Astrocyte of the hippocampus (primary cell): ENCODE measurements at regions not wholly inside any gene's neighbourhood (a gene's known extent, or its start where the extent isn't known, plus 50 kb on each side); places are given as distances from the start of the nearest gene placed in this dataset.
"Not testable (repeated sequence)": the region's sequence is repeated elsewhere in the genome, so short reads cannot be mapped to it uniquely, and the experiment has no call there.

Experiments used
- DNase-seq: peaks from one replicate; pipeline ENCODE4 v3.0.0; 2011; ENCODE audit warnings: low read depth, low spot score

- DNase-seq: no peak
Measured at GRCh38 chr5:157990583-157991181, 131.7 kb upstream of the CLINT1 start.

DNA sequence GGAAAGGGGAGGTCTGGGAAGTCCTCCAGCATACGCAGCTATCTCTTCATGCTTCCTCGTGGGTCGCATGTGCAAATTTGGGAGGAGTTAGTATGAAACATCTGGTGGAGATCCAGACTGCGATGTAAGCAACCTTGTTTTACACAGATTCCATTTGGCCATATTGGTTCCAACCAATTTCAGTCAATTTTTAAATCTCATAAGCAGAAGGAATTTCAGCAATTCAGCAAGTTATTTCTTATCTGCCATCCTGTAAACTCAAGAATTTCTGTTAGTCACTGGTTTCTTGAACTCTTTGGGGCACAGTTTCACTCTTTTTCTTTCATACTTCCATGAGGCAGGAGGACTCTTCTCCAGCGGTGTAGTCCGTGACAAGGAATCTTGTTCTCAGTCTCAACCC lies 130.4 kb upstream of the CLINT1 start:
- DNase-seq: peak; percentile 28

- DNase-seq: no peak
Measured at GRCh38 chr5:157987259-157987658, 128.3 kb upstream of the CLINT1 start.

GRCh38 chr5:157986431-157986990 lies 127.6 kb upstream of the CLINT1 start:
- no peak for DNase-seq

DNA sequence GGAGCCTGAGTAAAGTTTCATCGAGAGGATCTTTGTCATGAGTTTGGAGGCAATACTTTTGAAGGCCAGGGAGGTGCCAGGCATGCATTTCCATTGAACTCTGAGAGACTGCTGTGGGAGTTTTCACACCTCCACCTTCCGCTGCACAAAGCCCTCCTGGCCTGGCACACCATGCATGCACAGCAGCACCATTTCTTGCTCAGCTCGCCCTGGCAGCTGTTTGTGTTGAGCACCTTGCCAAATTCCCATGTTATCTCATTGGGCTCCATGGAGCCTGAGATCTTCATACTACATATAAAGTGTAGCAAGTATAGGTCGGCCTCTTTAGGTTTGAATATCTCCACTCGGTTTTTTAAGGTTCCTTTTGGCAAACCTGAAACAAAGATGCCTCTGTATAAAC lies 125.7 kb upstream of the CLINT1 start:
- no peak for DNase-seq

- DNase-seq: no peak
Measured at GRCh38 chr5:157983906-157984551, 125.1 kb upstream of the CLINT1 start.

- no peak for DNase-seq
Measured at GRCh38 chr5:157978061-157978460, 119.1 kb upstream of the CLINT1 start.

DNA sequence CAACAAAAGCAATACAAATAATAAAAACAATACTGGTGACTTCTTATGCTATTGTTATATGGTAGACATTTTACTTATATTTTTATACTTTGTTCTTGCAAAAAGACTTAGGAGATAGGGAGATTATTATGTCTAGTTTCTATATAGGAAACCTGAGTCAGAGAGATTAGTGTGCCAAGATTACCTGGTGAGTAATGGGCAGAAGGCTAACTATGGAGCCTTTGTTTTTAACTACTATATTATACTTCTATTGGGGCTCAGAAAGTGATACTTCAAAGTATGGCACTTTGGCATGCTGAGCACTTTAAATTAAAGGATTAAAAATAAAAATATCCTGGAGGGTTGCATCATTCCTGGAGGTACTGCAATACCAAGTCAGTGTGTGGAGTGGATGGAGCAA lies 117.5 kb upstream of the CLINT1 start:
- no peak for DNase-seq

DNA sequence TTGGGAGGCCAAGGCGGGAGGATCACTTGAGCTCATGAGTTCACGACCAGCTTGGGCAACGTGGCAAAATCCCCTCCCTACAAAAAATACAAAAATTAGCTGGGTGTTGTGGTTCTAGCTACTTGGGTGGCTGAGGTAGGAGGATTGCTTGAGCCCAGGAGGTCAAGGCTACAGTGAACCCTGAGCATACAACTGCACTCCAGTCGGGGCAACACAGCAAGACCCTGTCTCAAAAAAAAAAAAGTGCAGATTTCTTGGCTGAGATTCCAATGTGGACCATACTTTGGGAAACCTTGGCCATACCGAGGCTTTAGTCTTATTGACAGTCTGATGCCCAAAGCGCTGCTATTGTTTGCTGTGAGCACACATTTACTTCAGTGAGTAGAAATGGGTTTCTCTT lies 113.6 kb upstream of the CLINT1 start:
- no peak for DNase-seq

GRCh38 chr5:157971571-157972216 lies 112.7 kb upstream of the CLINT1 start:
- DNase-seq: peak; percentile 59

- DNase-seq: not testable (repeated sequence)
Measured at GRCh38 chr5:157968570-157968969, 109.6 kb upstream of the CLINT1 start.

DNA sequence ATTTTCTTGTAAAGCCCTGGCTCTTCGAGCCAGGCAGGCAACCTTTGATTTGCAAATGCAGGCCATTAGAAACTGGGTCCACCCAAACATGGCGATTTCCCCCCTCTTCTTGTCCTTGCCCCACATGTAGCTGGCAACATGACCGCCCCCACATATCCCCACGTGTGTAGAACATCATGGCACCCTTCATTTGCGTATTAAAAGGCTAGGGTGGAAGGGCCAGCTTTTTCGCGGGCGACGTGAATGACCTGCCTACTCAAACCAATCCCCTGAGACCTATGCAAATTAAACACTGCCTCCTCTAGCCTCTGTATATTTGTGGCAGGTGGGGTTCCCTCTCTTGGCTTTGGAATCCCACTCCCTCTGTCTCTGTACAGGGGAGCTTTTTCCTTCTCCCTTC lies 107.0 kb upstream of the CLINT1 start:
- DNase-seq: no peak

GRCh38 chr5:157965040-157965678 lies 106.2 kb upstream of the CLINT1 start:
- no peak for DNase-seq

DNA sequence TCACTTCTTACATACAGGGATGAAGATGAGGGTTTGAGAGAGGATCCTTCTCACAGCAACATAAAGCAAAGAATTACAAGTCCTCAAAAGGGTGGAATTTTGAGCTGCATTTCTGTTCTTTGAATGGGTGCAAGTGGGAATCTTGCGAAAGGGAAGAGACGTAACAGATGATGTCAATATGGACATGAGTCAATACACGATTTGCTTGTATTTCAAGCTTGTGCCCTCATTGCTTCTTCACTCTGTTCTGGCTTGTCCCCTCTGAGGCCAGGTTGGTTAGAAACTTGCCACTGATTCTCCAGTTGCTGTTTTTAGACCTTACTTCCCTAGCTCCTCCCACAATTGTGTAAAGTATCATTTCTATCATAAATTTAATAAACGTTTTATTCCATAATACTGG lies 104.8 kb upstream of the CLINT1 start:
- DNase-seq: no peak

DNA sequence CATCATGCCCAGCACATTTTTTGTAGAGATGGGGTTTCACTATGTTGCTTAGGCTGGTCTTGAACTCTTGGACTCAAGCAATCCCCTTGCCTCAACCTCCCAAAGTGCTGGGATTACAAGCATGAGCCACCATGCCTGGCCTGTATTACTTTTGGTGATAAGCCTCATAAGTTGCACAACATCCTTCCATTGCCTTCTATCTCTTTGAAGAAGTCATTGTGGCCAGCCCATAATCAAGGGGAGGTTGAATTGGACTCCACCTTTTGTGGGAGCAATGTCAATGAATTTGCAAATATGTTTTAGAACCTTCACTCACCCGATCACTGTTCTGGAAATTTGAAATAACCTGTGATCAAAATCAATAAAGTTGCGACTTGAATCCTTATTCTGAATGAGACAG lies 104.3 kb upstream of the CLINT1 start:
- DNase-seq: no peak

DNA sequence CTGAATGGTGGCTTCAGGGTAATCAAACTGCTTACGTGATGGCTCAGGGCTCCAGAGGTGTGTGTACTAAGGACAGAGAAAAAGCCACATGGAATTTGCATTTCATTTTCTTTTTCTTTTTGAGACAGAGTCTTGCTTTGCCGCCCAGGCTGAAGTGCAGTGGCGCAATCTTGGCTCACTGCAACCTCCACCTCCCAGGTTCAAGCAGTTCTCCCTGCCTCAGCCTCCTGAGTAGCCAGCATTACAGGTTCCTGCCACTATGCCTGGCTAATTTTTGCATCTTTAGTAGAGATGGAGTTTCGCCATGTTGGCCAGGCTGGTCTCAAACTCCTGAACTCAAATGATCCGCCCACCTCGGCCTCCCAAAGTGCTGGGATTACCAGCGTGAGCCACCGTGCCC lies 103.7 kb upstream of the CLINT1 start:
- not testable (repeated sequence) for DNase-seq

GRCh38 chr5:157961896-157962590 lies 103.1 kb upstream of the CLINT1 start:
- DNase-seq: no peak

DNA sequence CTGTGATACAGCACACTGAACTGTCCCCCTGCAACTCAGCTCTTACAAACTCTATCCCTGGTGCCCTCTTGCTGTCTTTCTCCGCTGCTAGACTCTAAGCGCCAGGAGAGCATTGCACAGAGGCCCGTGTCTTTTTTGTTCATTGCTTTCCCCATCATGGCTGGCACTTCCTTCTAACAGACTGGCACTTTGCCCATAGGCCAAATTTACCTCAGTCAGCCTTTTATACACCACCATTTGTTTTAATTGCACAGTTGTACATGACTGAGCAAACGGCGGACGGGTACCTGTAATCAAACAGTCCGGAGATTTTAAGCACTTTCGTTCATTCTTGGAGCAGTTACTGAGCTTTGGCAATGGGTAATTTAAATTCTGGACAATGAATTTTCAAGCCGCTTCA lies 102.2 kb upstream of the CLINT1 start:
- no peak for DNase-seq

DNA sequence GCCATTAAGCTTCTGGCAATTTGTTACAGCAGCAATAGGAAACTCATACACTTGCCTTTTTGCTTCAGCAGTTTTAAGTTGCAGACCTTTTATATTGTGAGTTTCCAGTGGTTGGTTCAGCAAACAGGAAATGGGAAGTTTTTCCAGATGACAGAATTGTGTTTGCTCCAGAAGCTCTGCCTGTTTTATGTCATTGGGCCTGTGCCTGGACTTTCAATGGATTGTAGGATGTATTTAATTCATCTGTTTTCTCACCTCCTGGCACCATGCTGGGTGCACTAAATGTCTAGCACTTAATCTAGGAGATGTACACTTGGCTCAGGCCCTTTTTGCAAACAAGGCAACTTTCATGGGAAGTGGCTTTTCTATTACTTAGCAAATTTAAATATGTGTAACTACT lies 100.4 kb upstream of the CLINT1 start:
- DNase-seq: no peak

GRCh38 chr5:157956271-157956885 lies 97.4 kb upstream of the CLINT1 start:
- DNase-seq: no peak

- DNase-seq: no peak
Measured at GRCh38 chr5:157955541-157956172, 96.7 kb upstream of the CLINT1 start.
